Stomach (tissue), 4 donors: ENCODE measurements at regions not wholly inside any gene's neighbourhood (a gene's known extent, or its start where the extent isn't known, plus 50 kb on each side); places are given as distances from the start of the nearest gene placed in this dataset.

Experiments
- EP300 ChIP-seq: sonication (generic); formaldehyde crosslinking; IDR thresholded peaks from one replicate; pipeline ENCODE4 v1.6.1; 2017; ENCODE audit warnings: antibody characterized with exemption
- POLR2A ChIP-seq, 4 donors: fragments of 450-650 bp; IDR thresholded peaks; one replicate each; pipeline ENCODE4 v1.6.1; 2016; ENCODE audit warnings: antibody characterized with exemption in 4 of 4, control low read depth in 2 of 4, mild to moderate bottlenecking in 1 of 4, moderate library complexity in 1 of 4
- TF ChIP-seq, protein P1 (sequence below), 7 experiments: fragments of 450-650 bp in 4 of 7; fragments of 200-600 bp in 3 of 7; sonication (generic) in 3 of 7; IDR thresholded peaks; one replicate each; pipeline ENCODE4 v1.5.1; 2016 to 2019; ENCODE audit warnings: antibody characterized with exemption in 7 of 7, control low read depth in 2 of 7, mild to moderate bottlenecking in 1 of 7

DNA sequence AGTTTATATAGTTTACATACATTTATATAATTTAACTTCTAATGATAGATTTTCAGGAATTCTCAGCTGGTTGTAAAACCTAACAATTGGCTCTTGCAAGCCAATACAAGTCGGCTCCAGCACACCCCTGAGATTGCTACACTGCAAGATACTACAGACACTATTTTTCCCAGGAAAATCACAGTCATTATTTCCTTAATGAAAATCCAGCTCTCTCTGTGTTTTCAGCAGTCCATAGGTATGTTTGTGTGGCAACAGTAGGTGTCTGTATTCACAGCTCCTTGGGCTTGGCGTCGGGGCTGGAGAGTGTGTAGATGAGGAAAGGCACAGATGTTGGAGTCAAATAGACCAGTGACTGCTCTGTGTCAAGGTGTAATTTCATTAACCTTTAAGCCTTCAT lies 78.7 kb upstream of the SPTBN1 start:
- TF ChIP-seq, protein P1, sequence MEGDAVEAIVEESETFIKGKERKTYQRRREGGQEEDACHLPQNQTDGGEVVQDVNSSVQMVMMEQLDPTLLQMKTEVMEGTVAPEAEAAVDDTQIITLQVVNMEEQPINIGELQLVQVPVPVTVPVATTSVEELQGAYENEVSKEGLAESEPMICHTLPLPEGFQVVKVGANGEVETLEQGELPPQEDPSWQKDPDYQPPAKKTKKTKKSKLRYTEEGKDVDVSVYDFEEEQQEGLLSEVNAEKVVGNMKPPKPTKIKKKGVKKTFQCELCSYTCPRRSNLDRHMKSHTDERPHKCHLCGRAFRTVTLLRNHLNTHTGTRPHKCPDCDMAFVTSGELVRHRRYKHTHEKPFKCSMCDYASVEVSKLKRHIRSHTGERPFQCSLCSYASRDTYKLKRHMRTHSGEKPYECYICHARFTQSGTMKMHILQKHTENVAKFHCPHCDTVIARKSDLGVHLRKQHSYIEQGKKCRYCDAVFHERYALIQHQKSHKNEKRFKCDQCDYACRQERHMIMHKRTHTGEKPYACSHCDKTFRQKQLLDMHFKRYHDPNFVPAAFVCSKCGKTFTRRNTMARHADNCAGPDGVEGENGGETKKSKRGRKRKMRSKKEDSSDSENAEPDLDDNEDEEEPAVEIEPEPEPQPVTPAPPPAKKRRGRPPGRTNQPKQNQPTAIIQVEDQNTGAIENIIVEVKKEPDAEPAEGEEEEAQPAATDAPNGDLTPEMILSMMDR (IDR thresholded peaks at IDR 0.05), result no peak
- TF ChIP-seq POLR2A (IDR thresholded peaks at IDR 0.05) (no peak), EP300 (no peak)
